Heart left ventricle (tissue), 13 donors: ENCODE measurements at regions not wholly inside any gene's neighbourhood (a gene's known extent, or its start where the extent isn't known, plus 50 kb on each side); places are given as distances from the start of the nearest gene placed in this dataset.

Experiments
- POLR2A ChIP-seq, 2 donors: fragments of 450-650 bp; IDR thresholded peaks; one replicate each; pipeline ENCODE4 v1.6.1; 2017; ENCODE audit warnings: antibody characterized with exemption in 2 of 2, mild to moderate bottlenecking in 2 of 2, moderate library complexity in 2 of 2
- TF ChIP-seq, protein P1 (sequence below), 12 donors: fragments of 200-600 bp; sonication (generic) in 4 of 12; IDR thresholded peaks; one replicate each; pipeline versions ENCODE4 v1.5.0 to v1.8.0; 2018 to 2022; ENCODE audit warnings: antibody characterized with exemption in 12 of 12, mild to moderate bottlenecking in 5 of 12
- donor health status: ischemic (EF 13 %, LVEDD 7.1; RV severe dilation, severe dysfunction).
- donor health status: DM: no; HTN: yes; CAD: no.
- donor health status: DM: no; HTN: no; CAD: no.
- donor health status: ischemic (EF 25% LVEDD 6.9; RV normal size, moderate dysfunction).
- donor health status: ischemic (EF 25% LVEDD 5.7; RV mildly dilated, moderate dysfunction).
- donor health status: ischemic (EF 35%, LVEDD 5.7; RV mildly dilated, moderate dysfunction).
- donor health status: nonischemic (EF 11% LVEDD 7.7; RV severe dilation, severe dysfunction).
- donor health status: DM: yes; HTN: yes; CAD: no.
- donor health status: PGD.
- donor health status: ischemic (EF 29% LVEDD 5.4; RV normal size, mild dysfunction).
- donor health status: nonischemic (EF 23%, LVEDD 6.1; RV moderate dilation, normal function).

DNA sequence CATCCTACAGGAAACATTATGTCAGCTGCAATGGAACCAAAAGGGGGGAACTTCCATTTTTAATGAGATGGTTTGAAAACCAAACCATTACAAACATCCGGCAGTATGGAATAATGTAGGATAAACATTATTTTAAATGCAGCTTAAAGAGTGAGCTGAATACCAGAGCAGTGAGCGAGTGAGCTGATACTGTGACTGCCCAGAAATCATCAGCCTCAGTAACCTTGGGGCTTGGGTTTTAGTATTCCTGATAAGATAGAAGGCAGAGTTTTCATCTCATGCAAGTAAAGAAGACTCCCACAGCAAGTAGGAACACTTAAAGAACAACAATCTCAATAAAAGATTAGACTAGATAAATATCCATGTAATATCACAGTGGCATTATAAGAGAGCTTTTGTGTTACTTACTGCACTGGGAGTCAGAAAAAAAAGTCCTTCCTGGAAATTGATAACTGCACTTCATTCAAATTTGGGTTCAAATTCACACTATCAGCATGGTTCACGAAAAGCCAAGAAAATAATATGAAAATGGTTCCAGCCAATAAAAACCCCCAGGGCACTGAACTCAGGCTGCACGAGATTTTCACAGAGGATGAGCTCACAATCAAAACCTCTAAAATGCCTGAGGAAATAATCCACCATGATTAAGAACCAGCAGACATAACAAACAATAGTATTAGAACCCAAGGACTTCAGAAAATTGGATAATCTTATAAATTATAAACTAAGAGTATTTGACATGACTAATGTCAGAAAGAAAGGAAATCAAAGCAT lies 115.7 kb downstream of the MTPAP start:
- TF ChIP-seq, protein P1, sequence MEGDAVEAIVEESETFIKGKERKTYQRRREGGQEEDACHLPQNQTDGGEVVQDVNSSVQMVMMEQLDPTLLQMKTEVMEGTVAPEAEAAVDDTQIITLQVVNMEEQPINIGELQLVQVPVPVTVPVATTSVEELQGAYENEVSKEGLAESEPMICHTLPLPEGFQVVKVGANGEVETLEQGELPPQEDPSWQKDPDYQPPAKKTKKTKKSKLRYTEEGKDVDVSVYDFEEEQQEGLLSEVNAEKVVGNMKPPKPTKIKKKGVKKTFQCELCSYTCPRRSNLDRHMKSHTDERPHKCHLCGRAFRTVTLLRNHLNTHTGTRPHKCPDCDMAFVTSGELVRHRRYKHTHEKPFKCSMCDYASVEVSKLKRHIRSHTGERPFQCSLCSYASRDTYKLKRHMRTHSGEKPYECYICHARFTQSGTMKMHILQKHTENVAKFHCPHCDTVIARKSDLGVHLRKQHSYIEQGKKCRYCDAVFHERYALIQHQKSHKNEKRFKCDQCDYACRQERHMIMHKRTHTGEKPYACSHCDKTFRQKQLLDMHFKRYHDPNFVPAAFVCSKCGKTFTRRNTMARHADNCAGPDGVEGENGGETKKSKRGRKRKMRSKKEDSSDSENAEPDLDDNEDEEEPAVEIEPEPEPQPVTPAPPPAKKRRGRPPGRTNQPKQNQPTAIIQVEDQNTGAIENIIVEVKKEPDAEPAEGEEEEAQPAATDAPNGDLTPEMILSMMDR (IDR thresholded peaks at IDR 0.05), result no peak
- TF ChIP-seq POLR2A (IDR thresholded peaks at IDR 0.05), result no peak
